ENCODE measurements at regions not wholly inside any gene's neighbourhood (a gene's known extent, or its start where the extent isn't known, plus 50 kb on each side); places are given as distances from the start of the nearest gene placed in this dataset.

DNA sequence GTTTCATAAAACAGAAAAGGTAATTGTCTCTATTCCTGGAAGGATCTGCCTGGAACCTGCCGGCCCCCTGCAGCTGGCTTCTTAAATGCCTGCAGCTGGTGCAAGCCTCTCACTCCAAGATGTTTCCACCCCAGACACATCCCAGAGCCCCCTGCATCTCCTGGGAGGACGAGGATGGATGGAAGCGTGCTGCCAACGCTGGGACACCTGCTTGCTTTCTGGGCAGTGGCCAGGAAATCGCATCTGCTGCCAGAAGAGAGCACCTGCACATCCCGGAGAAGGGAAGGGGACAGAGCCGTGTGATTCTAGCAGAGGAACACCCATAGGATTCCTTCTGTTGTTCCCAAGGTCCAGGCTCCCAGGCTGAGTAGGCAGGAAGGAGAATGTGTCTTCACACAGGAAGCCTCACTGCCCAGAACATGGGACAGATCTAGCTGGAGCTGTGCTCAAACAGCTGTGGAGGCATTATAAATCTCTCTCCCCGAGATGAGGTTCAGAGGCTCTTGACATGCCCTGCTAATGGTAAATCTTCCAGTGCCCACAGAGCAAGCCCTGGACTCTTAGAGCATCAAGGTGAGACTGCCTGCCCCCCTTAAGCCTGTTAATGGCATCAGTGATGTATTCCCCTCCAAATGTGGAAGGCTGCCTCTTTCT lies 138.8 kb upstream of the MAP1LC3B2 start:
- H3K4me3 ChIP-seq (ENCODE audit: control insufficient read depth, low read depth, low read length), result no peak overlapping the region
- TF ChIP-seq, protein P1, sequence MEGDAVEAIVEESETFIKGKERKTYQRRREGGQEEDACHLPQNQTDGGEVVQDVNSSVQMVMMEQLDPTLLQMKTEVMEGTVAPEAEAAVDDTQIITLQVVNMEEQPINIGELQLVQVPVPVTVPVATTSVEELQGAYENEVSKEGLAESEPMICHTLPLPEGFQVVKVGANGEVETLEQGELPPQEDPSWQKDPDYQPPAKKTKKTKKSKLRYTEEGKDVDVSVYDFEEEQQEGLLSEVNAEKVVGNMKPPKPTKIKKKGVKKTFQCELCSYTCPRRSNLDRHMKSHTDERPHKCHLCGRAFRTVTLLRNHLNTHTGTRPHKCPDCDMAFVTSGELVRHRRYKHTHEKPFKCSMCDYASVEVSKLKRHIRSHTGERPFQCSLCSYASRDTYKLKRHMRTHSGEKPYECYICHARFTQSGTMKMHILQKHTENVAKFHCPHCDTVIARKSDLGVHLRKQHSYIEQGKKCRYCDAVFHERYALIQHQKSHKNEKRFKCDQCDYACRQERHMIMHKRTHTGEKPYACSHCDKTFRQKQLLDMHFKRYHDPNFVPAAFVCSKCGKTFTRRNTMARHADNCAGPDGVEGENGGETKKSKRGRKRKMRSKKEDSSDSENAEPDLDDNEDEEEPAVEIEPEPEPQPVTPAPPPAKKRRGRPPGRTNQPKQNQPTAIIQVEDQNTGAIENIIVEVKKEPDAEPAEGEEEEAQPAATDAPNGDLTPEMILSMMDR (conservative IDR thresholded peaks at IDR 0.05; ENCODE audit: control insufficient read depth, insufficient read depth, low read depth, low read length), result no peak
- DNase-seq (ENCODE audit: low read depth), result no peak

DNA sequence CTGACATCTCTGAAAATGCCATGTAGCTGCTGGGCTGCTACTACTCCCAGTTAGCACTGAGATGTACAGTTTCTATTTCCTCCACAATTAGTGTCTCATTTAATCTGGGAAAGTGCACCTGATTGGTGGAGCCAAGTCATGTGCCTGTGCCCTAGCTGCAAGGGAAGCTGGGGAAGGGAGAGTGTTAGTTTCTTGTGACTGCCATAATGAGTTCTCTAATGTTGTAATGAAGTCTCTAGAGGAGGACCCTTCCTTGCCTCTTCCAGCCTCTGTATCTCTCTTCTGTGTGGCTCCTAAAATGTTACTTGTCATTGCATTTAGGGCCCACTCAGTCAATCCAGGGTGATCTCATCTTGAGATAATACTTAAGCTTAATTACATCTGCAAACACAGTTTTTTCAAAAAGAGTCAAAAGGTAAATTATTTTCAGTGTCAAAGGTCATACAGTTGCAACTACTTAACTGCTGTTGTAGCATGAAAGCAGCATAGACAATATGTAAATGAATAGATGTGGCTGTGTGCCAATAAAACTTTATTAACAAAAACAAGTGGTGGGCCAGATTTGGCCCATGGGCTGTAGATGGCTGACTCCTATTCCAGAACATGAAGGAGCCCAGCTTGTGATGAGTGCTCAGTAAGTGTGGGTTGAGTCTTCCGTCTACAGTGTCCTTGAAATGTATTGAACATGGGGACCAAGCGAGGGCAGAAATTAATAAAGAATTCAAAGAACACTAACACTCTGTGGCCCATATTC lies 137.2 kb upstream of the MAP1LC3B2 start:
- TF ChIP-seq, protein P1 (conservative IDR thresholded peaks at IDR 0.05; ENCODE audit: control insufficient read depth, insufficient read depth, low read depth, low read length), result no peak
- DNase-seq (ENCODE audit: low read depth), result no peak
- no peak overlapping the region for H3K4me3 ChIP-seq (ENCODE audit: control insufficient read depth, low read depth, low read length)

DNA sequence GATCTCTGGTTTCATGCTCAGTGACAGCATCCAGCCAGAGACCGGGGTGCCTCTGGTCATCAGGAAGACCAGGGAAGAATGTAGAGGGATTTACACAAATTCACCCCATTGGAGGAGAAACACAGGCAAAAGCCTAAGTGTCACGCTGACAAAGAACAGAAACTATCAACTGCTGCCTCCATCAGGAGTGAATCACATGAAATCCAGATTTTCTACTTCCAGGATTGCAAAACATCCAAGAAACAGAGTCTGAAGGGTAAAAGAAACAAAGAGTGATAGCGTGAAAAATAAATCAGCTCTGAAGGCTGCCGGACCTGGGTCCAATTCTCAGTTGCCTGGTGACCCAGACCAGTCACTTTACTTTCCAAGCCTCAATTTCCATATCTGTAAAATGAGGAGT lies 136.1 kb upstream of the MAP1LC3B2 start:
- peak; percentile 93 for DNase-seq (ENCODE audit: low read depth)
- H3K4me3 ChIP-seq (ENCODE audit: control insufficient read depth, low read depth, low read length), result no peak overlapping the region
- TF ChIP-seq, protein P1 (conservative IDR thresholded peaks at IDR 0.05; ENCODE audit: control insufficient read depth, insufficient read depth, low read depth, low read length), result no peak

DNA sequence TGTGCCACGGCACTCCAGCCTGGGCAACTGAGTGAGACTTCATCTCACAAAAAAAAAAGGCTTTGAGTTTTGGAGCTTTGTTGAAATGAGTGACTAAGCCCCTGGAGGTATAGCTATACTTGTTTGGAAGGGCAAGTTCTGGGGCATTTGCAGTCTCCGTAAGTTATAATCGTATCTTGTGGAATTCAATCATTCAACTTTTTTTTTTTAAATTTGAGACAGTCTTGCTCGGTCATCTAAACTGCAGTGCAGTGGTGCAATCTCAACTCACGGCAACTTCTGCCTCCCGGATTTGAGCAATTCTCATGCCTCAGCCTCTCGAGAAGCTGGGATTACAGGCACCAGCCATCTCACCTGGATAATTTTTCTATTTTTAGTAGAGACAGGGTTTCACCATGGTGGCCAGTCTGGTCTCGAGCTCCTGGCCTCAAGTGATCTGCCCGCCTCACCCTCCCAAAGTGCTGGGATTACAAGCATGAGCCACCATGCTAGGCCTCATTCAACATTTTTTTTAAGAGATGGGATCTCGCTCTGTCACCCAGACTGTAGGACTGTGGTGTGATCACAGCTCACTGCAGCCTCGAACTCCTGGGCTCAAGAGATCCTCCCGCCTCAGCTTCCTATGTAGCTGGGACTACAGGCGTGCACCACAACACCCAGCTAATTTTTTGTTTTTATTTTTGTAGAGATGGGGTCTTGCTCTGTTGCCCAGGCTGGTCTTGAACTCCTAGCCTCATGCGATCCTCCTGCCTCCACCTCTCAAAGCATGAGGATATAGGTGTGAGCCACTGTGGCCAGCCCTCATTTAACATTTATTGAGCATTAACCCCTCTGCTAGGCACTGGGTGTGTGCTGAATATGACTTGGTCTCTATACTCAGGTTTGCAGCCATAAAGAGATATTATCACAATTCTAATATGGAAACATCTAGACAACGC lies 133.7 kb upstream of the MAP1LC3B2 start:
- DNase-seq (ENCODE audit: low read depth), result peak; percentile 18
- TF ChIP-seq, protein P1 (conservative IDR thresholded peaks at IDR 0.05; ENCODE audit: control insufficient read depth, insufficient read depth, low read depth, low read length), result no peak
- no peak overlapping the region for H3K4me3 ChIP-seq (ENCODE audit: control insufficient read depth, low read depth, low read length)

DNA sequence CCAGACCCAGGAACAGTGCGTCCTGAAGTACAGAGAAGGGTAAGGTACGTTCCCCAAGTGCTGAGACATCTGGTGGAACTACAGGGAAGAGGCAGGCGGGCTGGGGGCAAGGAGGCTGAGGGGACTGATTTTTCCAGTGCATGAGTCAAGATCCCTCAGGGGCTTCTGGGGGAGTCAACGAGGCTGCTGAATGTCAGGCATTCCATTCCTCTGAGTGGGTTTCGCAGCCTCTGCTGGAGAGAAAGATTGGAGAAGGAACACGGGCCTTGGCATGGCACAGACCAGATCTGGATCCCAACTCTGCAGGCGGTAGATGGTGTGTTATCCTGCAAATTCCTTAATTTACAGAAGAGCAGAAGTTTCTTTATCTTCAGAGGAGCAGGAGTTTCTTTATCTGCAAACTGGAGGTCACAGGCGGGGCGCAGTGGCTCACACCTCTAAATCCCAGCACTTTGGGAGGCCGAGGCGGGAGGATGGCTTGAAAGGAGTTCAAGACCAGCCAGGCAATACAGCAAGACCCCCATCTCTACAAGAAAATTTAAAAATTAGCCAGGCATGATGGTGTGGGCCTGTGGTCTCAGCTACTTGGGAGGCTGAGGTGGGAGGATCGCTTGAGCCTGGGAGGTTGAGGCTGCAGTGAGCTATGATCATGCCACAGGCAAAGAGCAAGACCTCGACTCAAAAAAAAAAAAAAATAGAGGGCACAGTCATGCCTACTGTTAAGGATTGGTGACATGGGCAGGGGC lies 132.6 kb upstream of the MAP1LC3B2 start:
- H3K4me3 ChIP-seq (ENCODE audit: control insufficient read depth, low read depth, low read length), result no peak overlapping the region
- peak; percentile 98 for DNase-seq (ENCODE audit: low read depth)
- TF ChIP-seq, protein P1 (conservative IDR thresholded peaks at IDR 0.05; ENCODE audit: control insufficient read depth, insufficient read depth, low read depth, low read length), result peak; percentile 64

Measured in fibroblast of mammary gland (primary cell).